Stomach (tissue), 8 donors: ENCODE measurements at regions not wholly inside any gene's neighbourhood (a gene's known extent, or its start where the extent isn't known, plus 50 kb on each side); places are given as distances from the start of the nearest gene placed in this dataset.

ENCODE experiments used
- DNase-seq, 2 donors: peaks; one replicate each; pipeline versions ENCODE4 v3.0.0 to v3.0.0-alpha.2; 2013 to 2019
- H3K27ac ChIP-seq, 5 donors: fragments of 200-600 bp in 4 of 5; sonication (generic) in 4 of 5; one replicate each; pipeline ENCODE4 v1.5.1; 2013 to 2019; ENCODE audit warnings: mild to moderate bottlenecking in 1 of 5, moderate library complexity in 1 of 5
- H3K27me3 ChIP-seq, 3 donors: fragments of 200-600 bp; sonication (generic); one replicate each; pipeline ENCODE4 v1.5.1; 2017 to 2019; ENCODE audit warnings: mixed run types in 1 of 3
- H3K36me3 ChIP-seq, 4 donors: fragments of 200-600 bp; sonication (generic); 1 replicate in 3 of 4; 2 replicates in 1 of 4; pipeline ENCODE4 v1.5.1; 2016 to 2019
- H3K4me1 ChIP-seq, 4 donors: fragments of 200-600 bp; sonication (generic); one replicate each; pipeline ENCODE4 v1.5.1; 2016 to 2019
- H3K4me3 ChIP-seq, 4 donors: fragments of 200-600 bp; sonication (generic) in 3 of 4; one replicate each; pipeline ENCODE4 v1.5.1; 2016 to 2019; ENCODE audit warnings: mild to moderate bottlenecking in 1 of 4
- H3K9me3 ChIP-seq, 4 donors: fragments of 200-600 bp; sonication (generic); one replicate each; pipeline ENCODE4 v1.5.1; 2016 to 2019
- EP300 ChIP-seq: sonication (generic); formaldehyde crosslinking; IDR thresholded peaks from one replicate; pipeline ENCODE4 v1.6.1; 2017; ENCODE audit warnings: antibody characterized with exemption
- POLR2A ChIP-seq, 4 donors: fragments of 450-650 bp; IDR thresholded peaks; one replicate each; pipeline ENCODE4 v1.6.1; 2016; ENCODE audit warnings: antibody characterized with exemption in 4 of 4, control low read depth in 2 of 4, mild to moderate bottlenecking in 1 of 4, moderate library complexity in 1 of 4
- POLR2AphosphoS5 ChIP-seq, 3 donors: sonication (generic); formaldehyde crosslinking; IDR thresholded peaks; one replicate each; pipeline ENCODE4 v1.6.1; 2016; ENCODE audit warnings: antibody characterized with exemption in 3 of 3
- WGBS, 5 donors: extraction: QIAGEN DNeasy Blood & Tissue Kit in 3 of 5; methylation state at CpG; one replicate each; pipeline versions ENCODE4 v1.1.5 to v1.1.7; 2013 to 2018; 5-methylcytosine and 5-hydroxymethylcytosine counted together
- intact Hi-C: fragments of 100-400 bp; cut with DNase I; formaldehyde crosslinking; loops from one replicate; pipeline ENCODE4 v1.15.1; 2023; ENCODE audit warnings: low total_unique reads
- TF ChIP-seq, protein P1 (sequence below), 7 experiments: fragments of 450-650 bp in 4 of 7; fragments of 200-600 bp in 3 of 7; sonication (generic) in 3 of 7; IDR thresholded peaks; one replicate each; pipeline ENCODE4 v1.5.1; 2016 to 2019; ENCODE audit warnings: antibody characterized with exemption in 7 of 7, control low read depth in 2 of 7, mild to moderate bottlenecking in 1 of 7
- donor health status: healthy with polysubstance abuse.
- donor health status: Bipolar disorder and iron deficiency.
- donor health status: healthy.

DNA sequence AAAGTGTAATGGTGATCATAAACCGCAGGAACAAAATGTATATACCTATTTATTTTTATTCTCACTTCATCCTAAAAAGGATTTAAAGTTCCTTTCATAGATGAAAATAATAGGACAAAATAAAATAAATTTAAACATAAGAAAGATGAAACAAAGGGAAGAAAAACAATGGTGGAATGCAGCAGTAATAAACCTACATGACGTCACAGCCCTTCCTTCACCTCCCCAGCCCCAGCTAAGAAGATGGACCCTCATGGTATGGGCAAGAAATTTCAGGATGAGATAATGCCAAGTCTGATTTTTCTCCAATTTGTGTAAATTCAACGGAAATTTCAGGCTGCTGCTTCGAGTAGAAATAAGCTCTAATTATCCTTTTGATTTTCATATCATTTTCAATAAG lies 381.0 kb downstream of the LRIG3 start:
- H3K9me3 ChIP-seq, result no peaks in the 10 kb centered on the region
- no peaks in the 10 kb centered on the region for H3K36me3 ChIP-seq
- no peak overlapping the region for H3K4me3 ChIP-seq
- H3K4me1 ChIP-seq, result peaks cover 0 to 11% (median 7%) of the 10 kb centered on the region in 4 donors
- H3K27ac ChIP-seq, result no peak overlapping the region
- DNase-seq, result no peak
- H3K27me3 ChIP-seq, result no peaks in the 10 kb centered on the region
- intact Hi-C loops, result no loop called here
- TF ChIP-seq POLR2AphosphoS5 (IDR thresholded peaks at IDR 0.05) (no peak), POLR2A (IDR thresholded peaks at IDR 0.05) (no peak), EP300 (no peak)
- TF ChIP-seq, protein P1, sequence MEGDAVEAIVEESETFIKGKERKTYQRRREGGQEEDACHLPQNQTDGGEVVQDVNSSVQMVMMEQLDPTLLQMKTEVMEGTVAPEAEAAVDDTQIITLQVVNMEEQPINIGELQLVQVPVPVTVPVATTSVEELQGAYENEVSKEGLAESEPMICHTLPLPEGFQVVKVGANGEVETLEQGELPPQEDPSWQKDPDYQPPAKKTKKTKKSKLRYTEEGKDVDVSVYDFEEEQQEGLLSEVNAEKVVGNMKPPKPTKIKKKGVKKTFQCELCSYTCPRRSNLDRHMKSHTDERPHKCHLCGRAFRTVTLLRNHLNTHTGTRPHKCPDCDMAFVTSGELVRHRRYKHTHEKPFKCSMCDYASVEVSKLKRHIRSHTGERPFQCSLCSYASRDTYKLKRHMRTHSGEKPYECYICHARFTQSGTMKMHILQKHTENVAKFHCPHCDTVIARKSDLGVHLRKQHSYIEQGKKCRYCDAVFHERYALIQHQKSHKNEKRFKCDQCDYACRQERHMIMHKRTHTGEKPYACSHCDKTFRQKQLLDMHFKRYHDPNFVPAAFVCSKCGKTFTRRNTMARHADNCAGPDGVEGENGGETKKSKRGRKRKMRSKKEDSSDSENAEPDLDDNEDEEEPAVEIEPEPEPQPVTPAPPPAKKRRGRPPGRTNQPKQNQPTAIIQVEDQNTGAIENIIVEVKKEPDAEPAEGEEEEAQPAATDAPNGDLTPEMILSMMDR (IDR thresholded peaks at IDR 0.05), result no peak
- WGBS, 5 donors, result 74 to 86% (median 83%) methylated on average over 4 of the region's 4 CpGs

DNA sequence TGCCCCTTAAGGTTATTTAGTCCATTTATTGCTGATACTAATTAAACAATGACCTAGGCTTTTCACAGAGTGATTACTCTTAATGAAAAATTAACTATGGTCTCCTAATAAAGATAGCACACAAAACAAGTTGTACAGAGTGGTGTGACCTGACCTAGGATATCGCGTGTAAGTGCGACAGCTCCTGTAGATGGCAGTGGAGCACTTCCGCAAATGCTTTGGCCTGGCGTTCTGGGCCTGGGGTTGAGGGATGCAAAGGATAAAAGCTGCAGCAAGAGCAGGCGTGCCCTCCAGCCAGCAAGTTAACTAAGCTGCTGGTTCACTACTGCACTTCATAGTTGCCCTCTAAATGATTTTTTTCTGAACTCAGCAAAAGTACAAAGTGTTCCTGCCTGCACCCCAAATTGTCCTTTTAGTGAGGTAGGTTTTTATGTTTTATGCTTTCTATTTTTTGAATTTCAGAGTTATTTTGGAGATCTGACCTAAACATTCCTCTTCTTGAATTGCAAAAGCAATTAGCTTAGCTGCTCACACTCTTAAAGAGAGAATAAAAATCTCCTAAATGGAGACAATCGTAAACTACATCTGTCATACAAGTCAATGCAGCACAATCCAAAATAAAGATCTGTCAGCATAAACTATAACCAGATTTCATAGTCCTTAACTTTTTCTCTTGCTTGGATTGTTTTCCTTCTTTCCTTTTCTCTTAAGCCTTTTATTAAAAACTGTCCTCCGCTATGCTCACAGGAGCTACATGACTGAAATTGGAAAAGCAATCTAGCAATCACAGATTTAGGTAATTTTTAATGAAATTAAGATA lies 379.6 kb downstream of the LRIG3 start:
- H3K4me1 ChIP-seq, result peaks cover 0 to 11% (median 7%) of the 10 kb centered on the region in 4 donors
- H3K4me3 ChIP-seq, result no peak overlapping the region
- no peaks in the 10 kb centered on the region for H3K36me3 ChIP-seq
- H3K9me3 ChIP-seq, result no peaks in the 10 kb centered on the region
- H3K27ac ChIP-seq, result peak overlapping the region in 1 of 5 donors; percentile 9
- no peaks in the 10 kb centered on the region for H3K27me3 ChIP-seq
- intact Hi-C loops, result loop anchor here (10.0 kb wide), 1 partner anchor 544 kb away; no protein-coding TSS in a partner anchor
- WGBS, 5 donors, result 24 to 29% (median 28%) methylated on average over 8 of the region's 8 CpGs
- TF ChIP-seq EP300 (no peak), POLR2AphosphoS5 (IDR thresholded peaks at IDR 0.05) (peak in 2 of 3 donors; percentile 19 to 51), POLR2A (IDR thresholded peaks at IDR 0.05) (no peak)
- TF ChIP-seq, protein P1 (IDR thresholded peaks at IDR 0.05), result peak in 5 of 7 experiments; percentile 55 to 76 (median 59)
- DNase-seq, result peak; percentile 70 to 94

DNA sequence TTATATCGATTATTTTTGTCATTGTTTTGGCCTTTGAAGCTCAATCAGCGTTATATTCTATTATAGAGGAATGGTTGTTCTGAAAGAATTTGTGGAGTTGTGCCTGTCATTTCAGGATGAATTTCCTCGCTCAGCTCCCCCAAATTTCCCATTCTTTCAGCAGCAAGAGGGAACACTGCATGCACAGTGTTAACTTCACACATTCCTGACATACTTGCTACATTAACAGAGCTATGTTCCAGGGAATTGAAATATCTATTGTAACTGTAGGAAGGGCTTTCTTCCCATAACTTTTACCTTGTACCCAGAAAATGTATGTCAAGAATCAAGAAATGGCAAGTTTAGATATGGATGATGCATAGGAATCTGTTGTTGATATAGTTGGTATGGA lies 379.0 kb downstream of the LRIG3 start:
- TF ChIP-seq POLR2AphosphoS5 (IDR thresholded peaks at IDR 0.05) (no peak), POLR2A (IDR thresholded peaks at IDR 0.05) (no peak), EP300 (no peak)
- TF ChIP-seq, protein P1 (IDR thresholded peaks at IDR 0.05), result no peak
- no peak for DNase-seq
- Histone ChIP-seq H3K4me3 (no peak overlapping the region), H3K27ac (no peak overlapping the region), H3K4me1 (peaks cover 0 to 11% (median 7%) of the 10 kb centered on the region in 4 donors), H3K27me3 (no peaks in the 10 kb centered on the region), H3K9me3 (no peaks in the 10 kb centered on the region), H3K36me3 (no peaks in the 10 kb centered on the region)
- intact Hi-C loops, result loop anchor here (10.0 kb wide), 1 partner anchor 544 kb away; no protein-coding TSS in a partner anchor
- WGBS, 5 donors, result 84 to 94% (median 89%) methylated on average over 3 of the region's 3 CpGs

DNA sequence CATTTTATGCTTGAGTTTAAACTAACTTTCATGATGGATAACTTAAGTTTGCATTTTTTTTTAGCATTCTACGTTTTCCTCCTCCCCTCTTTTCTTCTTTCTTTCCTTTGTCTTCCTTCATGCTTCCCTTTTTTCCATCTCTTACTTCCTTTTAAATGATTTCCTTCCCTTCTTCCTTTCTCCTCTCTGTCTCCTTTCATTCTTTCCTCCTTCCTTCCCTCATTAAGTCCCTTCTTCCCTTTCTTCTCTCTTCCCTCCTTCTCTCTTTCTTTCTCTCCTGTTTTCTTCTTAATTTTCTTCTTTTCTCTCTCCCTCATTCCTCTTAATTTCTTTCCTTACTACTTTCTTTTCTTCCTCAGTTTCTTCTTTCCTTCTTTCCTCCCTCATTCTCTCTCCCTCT lies 376.0 kb downstream of the LRIG3 start:
- intact Hi-C loops, result loop anchor here (10.0 kb wide), 1 partner anchor 541 kb away; no protein-coding TSS in a partner anchor
- TF ChIP-seq POLR2AphosphoS5 (IDR thresholded peaks at IDR 0.05) (no peak), POLR2A (IDR thresholded peaks at IDR 0.05) (no peak), EP300 (no peak)
- TF ChIP-seq, protein P1 (IDR thresholded peaks at IDR 0.05), result no peak
- 63 to 78% (median 70%) methylated on average over 1 of the region's 1 CpG for WGBS, 5 donors

More for the DNA sequence above, 376.0 kb downstream of the LRIG3 start:
- peaks cover 0 to 11% (median 5%) of the 10 kb centered on the region in 4 donors for H3K4me1 ChIP-seq
- no peak for DNase-seq
- no peaks in the 10 kb centered on the region for H3K9me3 ChIP-seq
- no peak overlapping the region for H3K27ac ChIP-seq
- H3K36me3 ChIP-seq, result no peaks in the 10 kb centered on the region
- no peaks in the 10 kb centered on the region for H3K27me3 ChIP-seq
- H3K4me3 ChIP-seq, result no peak overlapping the region
